22Rv1 (cell line): ENCODE measurements at regions not wholly inside any gene's neighbourhood (a gene's known extent, or its start where the extent isn't known, plus 50 kb on each side); places are given as distances from the start of the nearest gene placed in this dataset.
"Not testable (repeated sequence)": the region's sequence is repeated elsewhere in the genome, so short reads cannot be mapped to it uniquely, and the experiment has no call there.

Experiments used
- ZFX ChIP-seq: fragments of 450-650 bp; IDR thresholded peaks from 2 replicates; pipeline ENCODE4 v1.6.1; 2017; ENCODE audit warnings: antibody characterized with exemption, borderline replicate concordance
- TF ChIP-seq, protein P1 (sequence below): fragments of 450-650 bp; IDR thresholded peaks from 2 replicates; pipeline ENCODE4 v1.5.1; 2017; ENCODE audit warnings: mild to moderate bottlenecking

DNA sequence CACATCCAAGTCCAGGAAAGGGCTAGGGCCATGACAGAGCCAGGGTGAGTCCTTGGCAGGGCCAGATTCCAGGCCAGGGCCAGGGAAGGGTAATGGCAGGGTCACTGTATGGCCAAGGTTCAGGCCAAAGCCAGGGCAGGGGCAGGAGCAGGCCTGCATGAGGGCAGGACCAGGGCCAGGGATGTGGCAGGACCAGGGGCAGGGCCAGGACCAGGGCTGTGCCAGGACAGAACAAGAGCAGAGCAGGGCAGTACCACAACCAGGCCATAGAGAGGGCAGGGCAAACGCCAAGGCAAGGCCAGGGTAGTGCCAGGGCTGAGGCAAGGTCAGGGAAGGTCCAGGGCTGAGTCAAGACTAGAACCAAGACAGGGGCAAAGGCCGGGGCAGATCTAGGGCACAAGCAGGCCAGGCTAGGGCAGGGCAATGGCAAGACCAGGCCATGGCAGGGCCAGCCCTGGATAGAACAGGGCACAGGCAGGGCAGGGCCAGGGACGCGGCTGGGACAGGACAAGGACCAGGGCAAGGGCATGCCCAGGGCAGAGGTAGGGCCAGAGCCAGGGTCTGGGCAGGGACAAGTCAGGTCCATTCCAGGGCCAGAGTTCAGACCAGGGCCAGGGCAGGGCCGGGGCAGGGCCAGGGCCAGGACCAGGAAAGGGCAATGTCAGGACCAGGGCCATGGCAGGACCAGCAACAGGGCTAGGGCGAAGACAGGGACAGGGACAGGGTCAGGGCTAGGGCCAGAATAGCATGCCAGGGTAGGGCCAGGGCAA lies 154.8 kb downstream of the LIPI start:
- TF ChIP-seq, protein P1, sequence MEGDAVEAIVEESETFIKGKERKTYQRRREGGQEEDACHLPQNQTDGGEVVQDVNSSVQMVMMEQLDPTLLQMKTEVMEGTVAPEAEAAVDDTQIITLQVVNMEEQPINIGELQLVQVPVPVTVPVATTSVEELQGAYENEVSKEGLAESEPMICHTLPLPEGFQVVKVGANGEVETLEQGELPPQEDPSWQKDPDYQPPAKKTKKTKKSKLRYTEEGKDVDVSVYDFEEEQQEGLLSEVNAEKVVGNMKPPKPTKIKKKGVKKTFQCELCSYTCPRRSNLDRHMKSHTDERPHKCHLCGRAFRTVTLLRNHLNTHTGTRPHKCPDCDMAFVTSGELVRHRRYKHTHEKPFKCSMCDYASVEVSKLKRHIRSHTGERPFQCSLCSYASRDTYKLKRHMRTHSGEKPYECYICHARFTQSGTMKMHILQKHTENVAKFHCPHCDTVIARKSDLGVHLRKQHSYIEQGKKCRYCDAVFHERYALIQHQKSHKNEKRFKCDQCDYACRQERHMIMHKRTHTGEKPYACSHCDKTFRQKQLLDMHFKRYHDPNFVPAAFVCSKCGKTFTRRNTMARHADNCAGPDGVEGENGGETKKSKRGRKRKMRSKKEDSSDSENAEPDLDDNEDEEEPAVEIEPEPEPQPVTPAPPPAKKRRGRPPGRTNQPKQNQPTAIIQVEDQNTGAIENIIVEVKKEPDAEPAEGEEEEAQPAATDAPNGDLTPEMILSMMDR, result not testable (repeated sequence)
- not testable (repeated sequence) for TF ChIP-seq ZFX
